A673 (cell line): ENCODE measurements at regions not wholly inside any gene's neighbourhood (a gene's known extent, or its start where the extent isn't known, plus 50 kb on each side); places are given as distances from the start of the nearest gene placed in this dataset.

ENCODE experiments used
- CTCF ChIP-seq: fragments of 300-800, 200-600 bp; sonication (generic); conservative IDR thresholded peaks from 2 replicates; pipeline ENCODE4 v1.5.1; 2017; ENCODE audit warnings: low read depth, mild to moderate bottlenecking, antibody characterized with exemption, low read length, moderate library complexity, mixed read lengths
- EZH2 ChIP-seq: fragments of 200-600 bp; sonication (generic); IDR thresholded peaks from 2 replicates; pipeline ENCODE4 v1.6.1; 2017; ENCODE audit warnings: borderline replicate concordance, low read depth, mild to moderate bottlenecking, mixed read lengths, antibody characterized with exemption, low read length; ENCODE audit not compliant: poor library complexity, severe bottlenecking

GRCh38 chr6:19395316-19395715, 441.9 kb upstream of the ID4 start:
- no peak for TF ChIP-seq EZH2
- TF ChIP-seq CTCF, result no peak
